DMS53 treated with DMSO at 0.1 percent for 48 hours (cell line): ENCODE measurements at regions not wholly inside any gene's neighbourhood (a gene's known extent, or its start where the extent isn't known, plus 50 kb on each side); places are given as distances from the start of the nearest gene placed in this dataset.

Experiments
- DNase-seq: peaks from one replicate; lab custom pipeline; 2025; ENCODE audit not compliant: unreplicated experiment; lab: John Stamatoyannopoulos, UW

GRCh38 chr2:200725596-200725995 lies 86.1 kb upstream of the BZW1 start:
- DNase-seq = no peak

- DNase-seq = no peak
Observed at GRCh38 chr2:200728630-200729029, 83.1 kb upstream of the BZW1 start.

- no peak for DNase-seq
Observed at GRCh38 chr2:200730302-200730701, 81.4 kb upstream of the BZW1 start.

GRCh38 chr2:200730960-200731359 lies 80.8 kb upstream of the BZW1 start:
- peak; percentile 39 for DNase-seq

GRCh38 chr2:200732866-200733265 lies 78.8 kb upstream of the BZW1 start:
- no peak for DNase-seq

- DNase-seq = no peak
Observed at GRCh38 chr2:200733713-200734198, 78.0 kb upstream of the BZW1 start.

- no peak for DNase-seq
Observed at GRCh38 chr2:200735061-200735460, 76.6 kb upstream of the BZW1 start.

GRCh38 chr2:200736646-200737274 lies 75.0 kb upstream of the BZW1 start:
- no peak for DNase-seq

GRCh38 chr2:200737585-200737984 lies 74.1 kb upstream of the BZW1 start:
- DNase-seq = no peak

- no peak for DNase-seq
Observed at GRCh38 chr2:200738590-200738989, 73.1 kb upstream of the BZW1 start.

- no peak for DNase-seq
Observed at GRCh38 chr2:200740907-200741306, 70.8 kb upstream of the BZW1 start.

- DNase-seq = peak; percentile 65
Observed at GRCh38 chr2:200741468-200742202, 70.1 kb upstream of the BZW1 start.

GRCh38 chr2:200742426-200742825 lies 69.3 kb upstream of the BZW1 start:
- DNase-seq = no peak

- no peak for DNase-seq
Observed at GRCh38 chr2:200743042-200743676, 68.6 kb upstream of the BZW1 start.

GRCh38 chr2:200744201-200744602 lies 67.5 kb upstream of the BZW1 start:
- DNase-seq = no peak

- DNase-seq = no peak
Observed at GRCh38 chr2:200746301-200746700, 65.4 kb upstream of the BZW1 start.

GRCh38 chr2:200747668-200748618 lies 63.8 kb upstream of the BZW1 start:
- DNase-seq = peak; percentile 48

GRCh38 chr2:200748779-200749178 lies 62.9 kb upstream of the BZW1 start:
- DNase-seq = no peak

GRCh38 chr2:200749631-200750322 lies 61.9 kb upstream of the BZW1 start:
- DNase-seq = no peak

- DNase-seq = no peak
Observed at GRCh38 chr2:200750323-200750910, 61.3 kb upstream of the BZW1 start.
